Suprapubic skin (tissue), 4 donors: ENCODE measurements at regions not wholly inside any gene's neighbourhood (a gene's known extent, or its start where the extent isn't known, plus 50 kb on each side); places are given as distances from the start of the nearest gene placed in this dataset.

Experiments used
- DNase-seq, 2 donors: peaks; one replicate each; pipeline ENCODE4 v3.0.0-alpha.2; 2019; ENCODE audit warnings: low spot score in 2 of 2
- H3K27ac ChIP-seq: fragments of 200-600 bp; sonication (generic); one replicate; pipeline ENCODE4 v1.5.1; 2019
- H3K27me3 ChIP-seq: fragments of 200-600 bp; sonication (generic); one replicate; pipeline ENCODE4 v1.5.1; 2019
- H3K36me3 ChIP-seq: fragments of 200-600 bp; sonication (generic); one replicate; pipeline ENCODE4 v1.5.1; 2019
- H3K4me1 ChIP-seq: fragments of 200-600 bp; sonication (generic); one replicate; pipeline ENCODE4 v1.5.1; 2019
- H3K4me3 ChIP-seq: fragments of 200-600 bp; sonication (generic); one replicate; pipeline ENCODE4 v1.5.1; 2019; ENCODE audit warnings: mild to moderate bottlenecking
- H3K9me3 ChIP-seq: fragments of 200-600 bp; sonication (generic); one replicate; pipeline ENCODE4 v1.5.1; 2019
- CTCF ChIP-seq, 2 donors: fragments of 200-600 bp in 1 of 2; fragments of 450-650 bp in 1 of 2; sonication (generic) in 1 of 2; IDR thresholded peaks; one replicate each; pipeline ENCODE4 v1.5.1; 2016 to 2019; ENCODE audit warnings: antibody characterized with exemption in 2 of 2, mild to moderate bottlenecking in 1 of 2, moderate library complexity in 1 of 2
- EP300 ChIP-seq: sonication (generic); formaldehyde crosslinking; IDR thresholded peaks from one replicate; pipeline ENCODE4 v1.6.1; 2017; ENCODE audit warnings: antibody characterized with exemption
- POLR2A ChIP-seq, 2 donors: fragments of 450-650 bp; IDR thresholded peaks; one replicate each; pipeline ENCODE4 v1.6.1; 2017; ENCODE audit warnings: antibody characterized with exemption in 2 of 2, mild to moderate bottlenecking in 2 of 2, moderate library complexity in 2 of 2
- POLR2AphosphoS5 ChIP-seq, 3 donors: sonication (generic); formaldehyde crosslinking; IDR thresholded peaks; one replicate each; pipeline ENCODE4 v1.6.1; 2017; ENCODE audit warnings: antibody characterized with exemption in 3 of 3
- whole genome bisulfite sequencing: methylation state at CpG from one replicate; pipeline ENCODE4 v1.1.5; 2018; 5-methylcytosine and 5-hydroxymethylcytosine counted together

GRCh38 chr5:4098226-4098625, 502.6 kb downstream of the IRX1 start:
- Histone ChIP-seq H3K36me3 (no peaks in the 10 kb centered on the region), H3K27me3 (no peaks in the 10 kb centered on the region), H3K4me3 (no peak overlapping the region), H3K9me3 (no peaks in the 10 kb centered on the region), H3K27ac (no peak overlapping the region), H3K4me1 (no peaks in the 10 kb centered on the region)
- 93% methylated on average over 9 of the region's 9 CpGs for WGBS
- DNase-seq = no peak
- TF ChIP-seq CTCF (IDR thresholded peaks at IDR 0.05) (no peak), POLR2AphosphoS5 (IDR thresholded peaks at IDR 0.05) (no peak)

- no peaks in the 10 kb centered on the region for H3K27me3 ChIP-seq
- H3K36me3 ChIP-seq = no peaks in the 10 kb centered on the region
- no peak overlapping the region for H3K4me3 ChIP-seq
- no peak overlapping the region for H3K27ac ChIP-seq
- 73% methylated on average over 7 of the region's 7 CpGs for WGBS
- no peaks in the 10 kb centered on the region for H3K9me3 ChIP-seq
- no peak for TF ChIP-seq POLR2AphosphoS5 (IDR thresholded peaks at IDR 0.05)
- TF ChIP-seq EP300 = no peak
- TF ChIP-seq CTCF (IDR thresholded peaks at IDR 0.05) = no peak
- TF ChIP-seq POLR2A (IDR thresholded peaks at IDR 0.05) = no peak
- no peak for DNase-seq
- no peaks in the 10 kb centered on the region for H3K4me1 ChIP-seq
Observed at GRCh38 chr5:4099386-4099785, 503.8 kb downstream of the IRX1 start.

GRCh38 chr5:4100739-4101138, 505.1 kb downstream of the IRX1 start:
- Histone ChIP-seq H3K4me1 (no peaks in the 10 kb centered on the region), H3K36me3 (no peaks in the 10 kb centered on the region), H3K27ac (no peak overlapping the region), H3K4me3 (no peak overlapping the region), H3K27me3 (no peaks in the 10 kb centered on the region), H3K9me3 (no peaks in the 10 kb centered on the region)
- 78% methylated on average over 14 of the region's 14 CpGs for WGBS
- no peak for TF ChIP-seq EP300
- no peak for TF ChIP-seq CTCF (IDR thresholded peaks at IDR 0.05)
- TF ChIP-seq POLR2A (IDR thresholded peaks at IDR 0.05) = no peak
- no peak for TF ChIP-seq POLR2AphosphoS5 (IDR thresholded peaks at IDR 0.05)
- no peak for DNase-seq

GRCh38 chr5:4101189-4101588, 505.6 kb downstream of the IRX1 start:
- Histone ChIP-seq H3K27me3 (no peaks in the 10 kb centered on the region), H3K4me1 (no peaks in the 10 kb centered on the region), H3K27ac (no peak overlapping the region), H3K36me3 (no peaks in the 10 kb centered on the region), H3K9me3 (no peaks in the 10 kb centered on the region), H3K4me3 (no peak overlapping the region)
- DNase-seq = no peak
- no peak for TF ChIP-seq EP300
- TF ChIP-seq POLR2AphosphoS5 (IDR thresholded peaks at IDR 0.05) = no peak
- no peak for TF ChIP-seq POLR2A (IDR thresholded peaks at IDR 0.05)
- TF ChIP-seq CTCF (IDR thresholded peaks at IDR 0.05) = no peak
- 60% methylated on average over 12 of the region's 12 CpGs for WGBS

- TF ChIP-seq POLR2AphosphoS5 (IDR thresholded peaks at IDR 0.05) (no peak), POLR2A (IDR thresholded peaks at IDR 0.05) (no peak), EP300 (no peak), CTCF (IDR thresholded peaks at IDR 0.05) (no peak)
- H3K27ac ChIP-seq = no peak overlapping the region
- 77% methylated on average over 4 of the region's 4 CpGs for WGBS
Observed at GRCh38 chr5:4104831-4105597, 509.4 kb downstream of the IRX1 start.

More at GRCh38 chr5:4104831-4105597, 509.4 kb downstream of the IRX1 start:
- DNase-seq = no peak
- no peaks in the 10 kb centered on the region for H3K36me3 ChIP-seq
- no peaks in the 10 kb centered on the region for H3K4me1 ChIP-seq
- no peaks in the 10 kb centered on the region for H3K27me3 ChIP-seq
- H3K4me3 ChIP-seq = no peak overlapping the region
- no peaks in the 10 kb centered on the region for H3K9me3 ChIP-seq
